OCI-LY3 (cell line): ENCODE measurements at regions not wholly inside any gene's neighbourhood (a gene's known extent, or its start where the extent isn't known, plus 50 kb on each side); places are given as distances from the start of the nearest gene placed in this dataset.
"Not testable (repeated sequence)": the region's sequence is repeated elsewhere in the genome, so short reads cannot be mapped to it uniquely, and the experiment has no call there.

Source experiments
- H2AFZ ChIP-seq: fragments of 200-600, 300-600 bp; shearing (Covaris generic); 2 replicates; pipeline ENCODE4 v1.6.0; 2014; ENCODE audit warnings: antibody characterized with exemption, low read depth, low read length
- H3K27ac ChIP-seq: fragments of 200-600, 300-600 bp; sonication (generic); 2 replicates; pipeline ENCODE4 v1.5.1; 2014; ENCODE audit warnings: mild to moderate bottlenecking, low read length, moderate library complexity, mixed read lengths
- H3K27me3 ChIP-seq: fragments of 200-600, 300-600 bp; sonication (generic); 2 replicates; pipeline ENCODE4 v1.6.1; 2014; ENCODE audit warnings: low read depth, low read length, mixed read lengths
- H3K36me3 ChIP-seq: fragments of 200-600, 300-600 bp; sonication (generic); replicated peaks from 2 replicates; pipeline ENCODE3; 2014; ENCODE audit warnings: low read depth, low read length, mixed read lengths
- H3K4me1 ChIP-seq: fragments of 300-600, 200-600 bp; sonication (generic); 2 replicates; pipeline ENCODE4 v1.6.1; 2014; ENCODE audit warnings: low read length, mixed read lengths
- H3K4me2 ChIP-seq: fragments of 200-600, 300-600 bp; sonication (generic); 2 replicates; pipeline ENCODE4 v1.6.1; 2014; ENCODE audit warnings: low read length, mixed read lengths
- H3K4me3 ChIP-seq: fragments of 300-600, 200-600 bp; sonication (generic); 2 replicates; pipeline ENCODE4 v1.5.1; 2014; ENCODE audit warnings: antibody characterized with exemption, mild to moderate bottlenecking, low read length, moderate library complexity
- H3K79me2 ChIP-seq: fragments of 300-600, 200-600 bp; shearing (Covaris generic); 2 replicates; pipeline ENCODE4 v1.6.1; 2014; ENCODE audit warnings: mild to moderate bottlenecking, low read length, mixed read lengths
- H3K9ac ChIP-seq: fragments of 300-600, 200-600 bp; shearing (Covaris generic); 2 replicates; pipeline ENCODE4 v1.6.0; 2014; ENCODE audit warnings: mild to moderate bottlenecking, low read length, moderate library complexity
- H3K9me3 ChIP-seq: fragments of 200-600, 300-600 bp; shearing (Covaris generic); 2 replicates; pipeline ENCODE4 v1.6.1; 2014; ENCODE audit warnings: low read length, mixed read lengths; ENCODE audit not compliant: insufficient read depth
- H4K20me1 ChIP-seq: fragments of 200-600, 300-600 bp; sonication (generic); 2 replicates; pipeline ENCODE4 v1.6.1; 2016; ENCODE audit warnings: low read length, mixed read lengths; ENCODE audit not compliant: insufficient read depth
- CTCF ChIP-seq: fragments of 200-600, 300-600 bp; sonication (generic); IDR thresholded peaks from 2 replicates; pipeline ENCODE4 v1.5.1; 2014; ENCODE audit warnings: antibody characterized with exemption, low read length, low read depth
- EZH2phosphoT487 ChIP-seq: fragments of 200-600 bp; shearing (Covaris generic); IDR thresholded peaks from 2 replicates; pipeline ENCODE4 v1.6.1; 2018; ENCODE audit warnings: antibody characterized with exemption, mixed run types, low read depth

GRCh38 chr10:7040681-7041080 lies 370.2 kb downstream of the SFMBT2 start:
- H2AFZ ChIP-seq: no peak overlapping the region
- H3K9ac ChIP-seq: no peak overlapping the region
- H3K9me3 ChIP-seq: no peaks in the 10 kb centered on the region
- no peak overlapping the region for H3K4me2 ChIP-seq
- no peaks in the 10 kb centered on the region for H3K36me3 ChIP-seq
- no peak overlapping the region for H3K27ac ChIP-seq
- H4K20me1 ChIP-seq: no peaks in the 10 kb centered on the region
- no peaks in the 10 kb centered on the region for H3K4me1 ChIP-seq
- H3K4me3 ChIP-seq: no peak overlapping the region
- TF ChIP-seq EZH2phosphoT487: no peak
- no peak for TF ChIP-seq CTCF
- no peaks in the 10 kb centered on the region for H3K27me3 ChIP-seq
- no peaks in the 10 kb centered on the region for H3K79me2 ChIP-seq

DNA sequence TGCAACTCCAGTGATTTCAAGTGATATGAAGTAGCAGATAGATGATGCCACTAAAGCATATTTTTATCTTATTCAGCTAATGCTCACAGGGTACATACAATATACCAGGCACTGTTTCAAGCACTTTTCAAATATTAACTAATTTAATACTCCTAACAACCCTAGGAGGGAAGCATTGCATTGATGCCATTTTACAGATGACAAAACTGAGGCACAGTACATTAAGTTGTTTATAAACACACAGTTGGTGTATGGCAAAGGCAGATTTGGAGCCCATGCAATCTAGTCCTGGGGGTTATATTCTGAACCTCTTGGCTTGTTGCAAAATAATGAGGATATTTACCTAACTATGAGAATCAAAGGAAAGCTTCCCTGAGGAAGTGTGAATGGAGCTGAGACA lies 371.0 kb downstream of the SFMBT2 start:
- no peaks in the 10 kb centered on the region for H3K9me3 ChIP-seq
- H2AFZ ChIP-seq: no peak overlapping the region
- H3K27me3 ChIP-seq: no peaks in the 10 kb centered on the region
- no peak overlapping the region for H3K27ac ChIP-seq
- H3K9ac ChIP-seq: no peak overlapping the region
- no peak overlapping the region for H3K4me2 ChIP-seq
- no peaks in the 10 kb centered on the region for H3K36me3 ChIP-seq
- TF ChIP-seq EZH2phosphoT487: no peak
- no peak for TF ChIP-seq CTCF
- H3K4me3 ChIP-seq: no peak overlapping the region
- no peaks in the 10 kb centered on the region for H3K79me2 ChIP-seq
- H4K20me1 ChIP-seq: no peaks in the 10 kb centered on the region
- no peaks in the 10 kb centered on the region for H3K4me1 ChIP-seq

DNA sequence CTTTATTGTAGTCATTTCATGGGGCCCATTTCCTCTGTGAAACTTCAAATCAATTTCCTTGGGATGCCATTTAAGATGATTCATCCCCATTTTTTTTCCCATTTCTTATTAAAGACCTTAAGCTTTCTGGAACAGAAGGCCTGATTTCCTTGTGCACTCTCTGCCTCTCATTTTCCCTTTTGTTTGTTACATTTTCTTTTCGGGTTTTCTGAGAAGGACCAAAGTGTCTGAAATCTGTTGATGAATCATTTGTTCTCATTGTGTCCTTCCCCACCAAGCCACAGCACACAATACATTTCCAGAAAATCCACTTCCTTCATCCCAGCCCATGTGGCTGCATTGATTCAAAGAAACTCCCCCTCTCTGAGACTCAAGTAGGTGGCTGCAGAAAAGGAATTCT lies 372.4 kb downstream of the SFMBT2 start:
- Histone ChIP-seq H3K4me2 (no peak overlapping the region), H4K20me1 (no peaks in the 10 kb centered on the region), H3K36me3 (no peaks in the 10 kb centered on the region), H3K9ac (no peak overlapping the region), H3K4me3 (no peak overlapping the region), H3K79me2 (no peaks in the 10 kb centered on the region), H3K27me3 (no peaks in the 10 kb centered on the region), H3K4me1 (no peaks in the 10 kb centered on the region), H3K9me3 (no peaks in the 10 kb centered on the region), H3K27ac (no peak overlapping the region), H2AFZ (no peak overlapping the region)
- no peak for TF ChIP-seq CTCF
- TF ChIP-seq EZH2phosphoT487: no peak

- H3K9ac ChIP-seq, H3K4me3 ChIP-seq, H3K79me2 ChIP-seq, H3K9me3 ChIP-seq, H3K4me1 ChIP-seq, H3K27ac ChIP-seq, H2AFZ ChIP-seq, H3K4me2 ChIP-seq, H3K36me3 ChIP-seq, H4K20me1 ChIP-seq, H3K27me3 ChIP-seq: not testable (repeated sequence)
Measured at GRCh38 chr10:7037434-7037833, 373.4 kb downstream of the SFMBT2 start.

GRCh38 chr10:7036951-7037350 lies 373.9 kb downstream of the SFMBT2 start:
- H3K4me3 ChIP-seq: no peak overlapping the region

More at GRCh38 chr10:7036951-7037350, 373.9 kb downstream of the SFMBT2 start:
- no peak overlapping the region for H3K4me2 ChIP-seq
- H4K20me1 ChIP-seq: no peaks in the 10 kb centered on the region
- H3K4me1 ChIP-seq: no peaks in the 10 kb centered on the region
- H3K79me2 ChIP-seq: no peaks in the 10 kb centered on the region
- no peak overlapping the region for H3K9ac ChIP-seq
- no peaks in the 10 kb centered on the region for H3K27me3 ChIP-seq
- no peaks in the 10 kb centered on the region for H3K36me3 ChIP-seq
- H2AFZ ChIP-seq: no peak overlapping the region
- H3K27ac ChIP-seq: no peak overlapping the region
- no peaks in the 10 kb centered on the region for H3K9me3 ChIP-seq
- no peak for TF ChIP-seq EZH2phosphoT487
- TF ChIP-seq CTCF: no peak
